HG02610 (cell line): ENCODE measurements at regions not wholly inside any gene's neighbourhood (a gene's known extent, or its start where the extent isn't known, plus 50 kb on each side); places are given as distances from the start of the nearest gene placed in this dataset.

Source experiments
- ATAC-seq: cut with Tn5 transposase; IDR thresholded peaks from one replicate; pipeline ENCODE4 v1.9.1; 2021; ENCODE audit warnings: mild to moderate bottlenecking, moderate library complexity; ENCODE audit not compliant: unreplicated experiment

- ATAC-seq = no peak
Measured at GRCh38 chr17:74031316-74032090, 172.0 kb upstream of the RPL38 start.

- no peak for ATAC-seq
Measured at GRCh38 chr17:74032222-74032621, 171.3 kb upstream of the RPL38 start.

- no peak for ATAC-seq
Measured at GRCh38 chr17:74037320-74037719, 166.2 kb upstream of the RPL38 start.

- no peak for ATAC-seq
Measured at GRCh38 chr17:74040291-74040690, 163.2 kb upstream of the RPL38 start.

- no peak for ATAC-seq
Measured at GRCh38 chr17:74040729-74041128, 162.7 kb upstream of the RPL38 start.

- no peak for ATAC-seq
Measured at GRCh38 chr17:74041869-74042640, 161.4 kb upstream of the RPL38 start.

- ATAC-seq = no peak
Measured at GRCh38 chr17:74042744-74043486, 160.6 kb upstream of the RPL38 start.

- no peak for ATAC-seq
Measured at GRCh38 chr17:74043976-74044375, 159.5 kb upstream of the RPL38 start.

- no peak for ATAC-seq
Measured at GRCh38 chr17:74045608-74046280, 157.7 kb upstream of the RPL38 start.

- no peak for ATAC-seq
Measured at GRCh38 chr17:74049167-74049966, 154.1 kb upstream of the RPL38 start.

- ATAC-seq = no peak
Measured at GRCh38 chr17:74049967-74050458, 153.5 kb upstream of the RPL38 start.

- no peak for ATAC-seq
Measured at GRCh38 chr17:74051348-74051747, 152.1 kb upstream of the RPL38 start.

GRCh38 chr17:74052993-74053711 is 150.3 kb upstream of the RPL38 start:
- ATAC-seq = no peak

GRCh38 chr17:74053712-74054078 is 149.8 kb upstream of the RPL38 start:
- ATAC-seq = no peak

- ATAC-seq = no peak
Measured at GRCh38 chr17:74054249-74054648, 149.2 kb upstream of the RPL38 start.

GRCh38 chr17:74055508-74056160 is 147.8 kb upstream of the RPL38 start:
- no peak for ATAC-seq

- ATAC-seq = no peak
Measured at GRCh38 chr17:74059479-74060240, 143.8 kb upstream of the RPL38 start.

- ATAC-seq = no peak
Measured at GRCh38 chr17:74061758-74062157, 141.7 kb upstream of the RPL38 start.
